ENCODE measurements at regions not wholly inside any gene's neighbourhood (a gene's known extent, or its start where the extent isn't known, plus 50 kb on each side); places are given as distances from the start of the nearest gene placed in this dataset.

GRCh38 chr3:72237679-72238009 is 452.7 kb upstream of the PROK2 start:
- Histone ChIP-seq H3K14ac (ENCODE audit: insufficient read length) (no peak overlapping the region), H3K9ac (replicated peaks in 1 of 4; ENCODE audit: extremely low read depth in 1 of 4, low read depth in 3 of 4, low read length in 3 of 4) (no peak overlapping the region), H3K23ac (ENCODE audit: insufficient read length) (no peak overlapping the region), H3K9me3 (ENCODE audit: insufficient read depth in 2 of 2, low read depth in 1 of 2, low read length in 1 of 2) (no peaks in the 10 kb centered on the region), H2BK12ac (ENCODE audit: low read depth, low read length) (no peak overlapping the region), H3K27me3 (replicated peaks in 1 of 4; ENCODE audit: control insufficient read depth in 3 of 4, extremely low read depth in 1 of 4, insufficient read depth in 3 of 4, low read length in 3 of 4) (no peaks in the 10 kb centered on the region), H2BK20ac (ENCODE audit: low read length) (no peak overlapping the region), H2AFZ (ENCODE audit: low read length) (no peak overlapping the region), H4K5ac (ENCODE audit: insufficient read length, low read depth, low read length) (no peak overlapping the region), H4K8ac (ENCODE audit: extremely low read depth, insufficient read depth, low read length) (no peak overlapping the region), H3K56ac (replicated peaks; ENCODE audit: insufficient read length, low read depth, low read length) (no peak overlapping the region), H2BK5ac (ENCODE audit: low read depth, low read length) (no peak overlapping the region), H2AK5ac (ENCODE audit: low read depth, low read length) (no peak overlapping the region), H2BK15ac (ENCODE audit: low read length) (no peak overlapping the region), H3K4ac (replicated peaks; ENCODE audit: insufficient read length, low read depth, low read length) (no peak overlapping the region), H3K4me2 (ENCODE audit: insufficient read depth in 1 of 2, low read depth in 2 of 2, low read length in 2 of 2) (no peak overlapping the region), H3K18ac (ENCODE audit: extremely low read depth, low read length) (no peak overlapping the region), H3K23me2 (ENCODE audit: low read depth, low read length) (peaks cover 3% of the 10 kb centered on the region; the same call in 1 of the 2 replicates), H3K79me1 (ENCODE audit: low read depth, low read length) (no peaks in the 10 kb centered on the region), H4K20me1 (replicated peaks in 1 of 2; ENCODE audit: control insufficient read depth in 1 of 2, insufficient read depth in 2 of 2, low read length in 2 of 2) (no peaks in the 10 kb centered on the region), H3K4me1 (replicated peaks in 1 of 4; ENCODE audit: control insufficient read depth in 3 of 4, insufficient read depth in 4 of 4, low read length in 3 of 4) (no peaks in the 10 kb centered on the region), H3K79me2 (ENCODE audit: control insufficient read depth in 1 of 2, insufficient read depth in 2 of 2, low read length in 2 of 2) (no peaks in the 10 kb centered on the region), H3K36me3 (ENCODE audit: control insufficient read depth in 2 of 4, insufficient read depth in 4 of 4, low read length in 3 of 4) (no peaks in the 10 kb centered on the region), H4K91ac (replicated peaks; ENCODE audit: insufficient read length, low read length) (no peak overlapping the region), H3K27ac (ENCODE audit: low read depth, low read length) (no peak overlapping the region), H3K4me3 (ENCODE audit: extremely low read depth in 1 of 4, insufficient read depth in 2 of 4, low read depth in 3 of 4, low read length in 4 of 4) (no peak overlapping the region), H2BK120ac (replicated peaks; ENCODE audit: low read depth, low read length) (no peak overlapping the region)
- CTCF ChIA-PET (ENCODE audit: partially characterized antibody), result no interaction called here
- FAIRE-seq (no peak), DNase-seq (ENCODE audit: low read depth in 1 of 2, low spot score in 2 of 2) (no peak)
- 94% methylated on average over 2 of the region's 2 CpGs; no CpG with 5 or more reads in 1 of the 2 experiments for WGBS, 2 experiments (ENCODE audit: extremely low coverage in 1 of 2, insufficient coverage in 1 of 2, insufficient read length in 1 of 2, insufficient replicate concordance in 2 of 2, low coverage in 1 of 2, low lambda C conversion rate in 2 of 2, missing lambda C conversion rate in 1 of 2)
- TF ChIP-seq SIX5 (IDR thresholded peaks at IDR 0.05; ENCODE audit: low read depth, low read length), result no peak
- TF ChIP-seq BCL11A (IDR thresholded peaks at IDR 0.05; ENCODE audit: low read depth in 2 of 2, low read length in 2 of 2), result no peak
- TF ChIP-seq CEBPB (IDR thresholded peaks at IDR 0.05; ENCODE audit: low read depth, low read length), result no peak
- TF ChIP-seq, protein P1, sequence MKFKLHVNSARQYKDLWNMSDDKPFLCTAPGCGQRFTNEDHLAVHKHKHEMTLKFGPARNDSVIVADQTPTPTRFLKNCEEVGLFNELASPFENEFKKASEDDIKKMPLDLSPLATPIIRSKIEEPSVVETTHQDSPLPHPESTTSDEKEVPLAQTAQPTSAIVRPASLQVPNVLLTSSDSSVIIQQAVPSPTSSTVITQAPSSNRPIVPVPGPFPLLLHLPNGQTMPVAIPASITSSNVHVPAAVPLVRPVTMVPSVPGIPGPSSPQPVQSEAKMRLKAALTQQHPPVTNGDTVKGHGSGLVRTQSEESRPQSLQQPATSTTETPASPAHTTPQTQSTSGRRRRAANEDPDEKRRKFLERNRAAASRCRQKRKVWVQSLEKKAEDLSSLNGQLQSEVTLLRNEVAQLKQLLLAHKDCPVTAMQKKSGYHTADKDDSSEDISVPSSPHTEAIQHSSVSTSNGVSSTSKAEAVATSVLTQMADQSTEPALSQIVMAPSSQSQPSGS (IDR thresholded peaks at IDR 0.05; ENCODE audit: low read length), result no peak
- no peak for TF ChIP-seq CBX8 (IDR thresholded peaks at IDR 0.05; ENCODE audit: borderline replicate concordance, low read depth, low read length)
- no peak for TF ChIP-seq TBP (IDR thresholded peaks at IDR 0.05; ENCODE audit: low read depth, low read length)
- TF ChIP-seq CHD2 (IDR thresholded peaks at IDR 0.05; ENCODE audit: low read length), result no peak
- no peak for TF ChIP-seq EZH2 (IDR thresholded peaks at IDR 0.05; ENCODE audit: low read depth, low read length, severe bottlenecking)
- TF ChIP-seq USF2 (IDR thresholded peaks at IDR 0.05; ENCODE audit: low read length), result no peak
- TF ChIP-seq SP2 (IDR thresholded peaks at IDR 0.05; ENCODE audit: low read length), result no peak
- POLR2A ChIA-PET (ENCODE audit: partially characterized antibody), result no interaction called here

Data from H1 (cell line).